ENCODE measurements at regions not wholly inside any gene's neighbourhood (a gene's known extent, or its start where the extent isn't known, plus 50 kb on each side); places are given as distances from the start of the nearest gene placed in this dataset.

GRCh38 chr6:104010897-104011296 is 848.8 kb downstream of the HACE1 start:
- H4K20me1 ChIP-seq (ENCODE audit: insufficient read depth, low read length): no peaks in the 10 kb centered on the region
- H3K9me3 ChIP-seq (ENCODE audit: low read length): no peaks in the 10 kb centered on the region
- H3K4me2 ChIP-seq (ENCODE audit: low read length): no peak overlapping the region
- no peaks in the 10 kb centered on the region for H3K9me2 ChIP-seq (ENCODE audit: low read depth, low read length)
- no peak overlapping the region for H2AFZ ChIP-seq (ENCODE audit: low read length)
- TF ChIP-seq EZH2 (IDR thresholded peaks at IDR 0.05; ENCODE audit: borderline replicate concordance, low read length) (no peak), CTCF (IDR thresholded peaks at IDR 0.05; ENCODE audit: low read length) (no peak)
- no peak overlapping the region for H3K4me3 ChIP-seq (ENCODE audit: low read depth, low read length, poor library complexity, severe bottlenecking)
- H3K27me3 ChIP-seq (ENCODE audit: insufficient read depth, low read length): no peaks in the 10 kb centered on the region
- H3K79me2 ChIP-seq (ENCODE audit: insufficient read depth, low read length): no peaks in the 10 kb centered on the region
- H3K4me1 ChIP-seq (ENCODE audit: insufficient read depth, low read length, severe bottlenecking): no peaks in the 10 kb centered on the region
- H3K9ac ChIP-seq (ENCODE audit: low read length): no peak overlapping the region
- H3F3A ChIP-seq (ENCODE audit: insufficient read depth, low read length): no peaks in the 10 kb centered on the region
- no peak overlapping the region for H3K27ac ChIP-seq (ENCODE audit: low read depth, low read length, poor library complexity, severe bottlenecking)
- no peaks in the 10 kb centered on the region for H3K36me3 ChIP-seq (ENCODE audit: insufficient read depth, low read length)

GRCh38 chr6:104003803-104004516 is 855.8 kb downstream of the HACE1 start:
- no peaks in the 10 kb centered on the region for H3K4me1 ChIP-seq (ENCODE audit: insufficient read depth, low read length, severe bottlenecking)
- H3K36me3 ChIP-seq (ENCODE audit: insufficient read depth, low read length): no peaks in the 10 kb centered on the region
- TF ChIP-seq EZH2 (IDR thresholded peaks at IDR 0.05; ENCODE audit: borderline replicate concordance, low read length) (no peak), CTCF (IDR thresholded peaks at IDR 0.05; ENCODE audit: low read length) (no peak)
- no peaks in the 10 kb centered on the region for H3K27me3 ChIP-seq (ENCODE audit: insufficient read depth, low read length)
- no peak overlapping the region for H3K27ac ChIP-seq (ENCODE audit: low read depth, low read length, poor library complexity, severe bottlenecking)
- H3F3A ChIP-seq (ENCODE audit: insufficient read depth, low read length): no peaks in the 10 kb centered on the region
- H3K4me3 ChIP-seq (ENCODE audit: low read depth, low read length, poor library complexity, severe bottlenecking): no peak overlapping the region
- H3K9me2 ChIP-seq (ENCODE audit: low read depth, low read length): no peaks in the 10 kb centered on the region
- no peaks in the 10 kb centered on the region for H3K79me2 ChIP-seq (ENCODE audit: insufficient read depth, low read length)
- no peak overlapping the region for H3K4me2 ChIP-seq (ENCODE audit: low read length)
- no peaks in the 10 kb centered on the region for H4K20me1 ChIP-seq (ENCODE audit: insufficient read depth, low read length)
- H3K9me3 ChIP-seq (ENCODE audit: low read length): no peaks in the 10 kb centered on the region
- no peak overlapping the region for H2AFZ ChIP-seq (ENCODE audit: low read length)
- no peak overlapping the region for H3K9ac ChIP-seq (ENCODE audit: low read length)

- Histone ChIP-seq H3K79me2 (ENCODE audit: insufficient read depth, low read length) (no peaks in the 10 kb centered on the region), H3K9ac (ENCODE audit: low read length) (no peak overlapping the region), H3K4me3 (ENCODE audit: low read depth, low read length, poor library complexity, severe bottlenecking) (no peak overlapping the region), H3K36me3 (ENCODE audit: insufficient read depth, low read length) (no peaks in the 10 kb centered on the region), H3F3A (ENCODE audit: insufficient read depth, low read length) (no peaks in the 10 kb centered on the region), H3K27ac (ENCODE audit: low read depth, low read length, poor library complexity, severe bottlenecking) (no peak overlapping the region), H3K27me3 (ENCODE audit: insufficient read depth, low read length) (no peaks in the 10 kb centered on the region), H3K4me2 (ENCODE audit: low read length) (no peak overlapping the region), H2AFZ (ENCODE audit: low read length) (no peak overlapping the region), H3K9me3 (ENCODE audit: low read length) (no peaks in the 10 kb centered on the region), H4K20me1 (ENCODE audit: insufficient read depth, low read length) (no peaks in the 10 kb centered on the region), H3K9me2 (ENCODE audit: low read depth, low read length) (no peaks in the 10 kb centered on the region), H3K4me1 (ENCODE audit: insufficient read depth, low read length, severe bottlenecking) (no peaks in the 10 kb centered on the region)
- TF ChIP-seq CTCF (IDR thresholded peaks at IDR 0.05; ENCODE audit: low read length): no peak
- TF ChIP-seq EZH2 (IDR thresholded peaks at IDR 0.05; ENCODE audit: borderline replicate concordance, low read length): no peak
These were observed 864.1 kb downstream of the HACE1 start for GRCh38 chr6:103995571-103995970.

All from OCI-LY1 (cell line).